AG04449 (cell line): ENCODE measurements at regions not wholly inside any gene's neighbourhood (a gene's known extent, or its start where the extent isn't known, plus 50 kb on each side); places are given as distances from the start of the nearest gene placed in this dataset.

Source experiments
- CTCF ChIA-PET: fragments of 350-600 bp; formaldehyde crosslinking; extraction: SDS; loops from one replicate; lab custom pipeline; 2021; ENCODE audit warnings: antibody characterized with exemption; lab: Yijun Ruan, JAX
- POLR2A ChIA-PET: fragments of 400-600, 350-600 bp; formaldehyde crosslinking; extraction: SDS; loops from one replicate; lab custom pipeline; 2020; ENCODE audit warnings: antibody characterized with exemption, inconsistent platforms; lab: Yijun Ruan, JAX
- DNase-seq: peaks from one replicate; pipeline ENCODE4 v3.0.0-alpha.2; 2010; ENCODE audit warnings: low read depth, low spot score
- H3K4me3 ChIP-seq: 2 replicates; pipeline ENCODE4 v1.5.1; 2011; ENCODE audit warnings: low read depth, mild to moderate bottlenecking, control low read depth, low read length
- TF ChIP-seq, protein P1 (sequence below): IDR thresholded peaks from one replicate; pipeline ENCODE4 v1.5.1; 2011; ENCODE audit warnings: mild to moderate bottlenecking, moderate library complexity, low read length, control low read depth, inconsistent platforms; ENCODE audit not compliant: insufficient read depth; ENCODE audit errors: missing control alignments

DNA sequence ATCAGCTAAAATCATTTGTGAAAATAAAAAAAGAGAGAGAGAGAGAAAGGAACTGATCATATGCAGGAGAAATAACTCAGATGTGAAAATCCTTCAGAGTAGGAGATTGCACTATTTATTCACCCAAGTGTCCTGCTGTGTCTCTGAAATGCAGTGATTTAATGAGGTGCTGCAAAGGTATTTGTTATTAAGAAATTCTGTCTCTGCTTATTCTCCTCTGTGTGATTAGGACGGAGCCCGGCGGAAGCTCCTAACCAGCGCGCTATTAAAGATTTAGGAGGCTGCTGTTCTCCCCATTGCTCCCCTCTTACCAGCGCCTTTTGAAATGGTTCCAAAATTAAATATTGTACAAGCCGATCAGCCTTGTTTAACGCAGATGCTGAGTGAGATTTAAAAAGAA lies 528.3 kb downstream of the BUD13 start:
- ChIA-PET POLR2A (no interaction called here), CTCF (no interaction called here)
- H3K4me3 ChIP-seq, result no peak overlapping the region
- TF ChIP-seq, protein P1, sequence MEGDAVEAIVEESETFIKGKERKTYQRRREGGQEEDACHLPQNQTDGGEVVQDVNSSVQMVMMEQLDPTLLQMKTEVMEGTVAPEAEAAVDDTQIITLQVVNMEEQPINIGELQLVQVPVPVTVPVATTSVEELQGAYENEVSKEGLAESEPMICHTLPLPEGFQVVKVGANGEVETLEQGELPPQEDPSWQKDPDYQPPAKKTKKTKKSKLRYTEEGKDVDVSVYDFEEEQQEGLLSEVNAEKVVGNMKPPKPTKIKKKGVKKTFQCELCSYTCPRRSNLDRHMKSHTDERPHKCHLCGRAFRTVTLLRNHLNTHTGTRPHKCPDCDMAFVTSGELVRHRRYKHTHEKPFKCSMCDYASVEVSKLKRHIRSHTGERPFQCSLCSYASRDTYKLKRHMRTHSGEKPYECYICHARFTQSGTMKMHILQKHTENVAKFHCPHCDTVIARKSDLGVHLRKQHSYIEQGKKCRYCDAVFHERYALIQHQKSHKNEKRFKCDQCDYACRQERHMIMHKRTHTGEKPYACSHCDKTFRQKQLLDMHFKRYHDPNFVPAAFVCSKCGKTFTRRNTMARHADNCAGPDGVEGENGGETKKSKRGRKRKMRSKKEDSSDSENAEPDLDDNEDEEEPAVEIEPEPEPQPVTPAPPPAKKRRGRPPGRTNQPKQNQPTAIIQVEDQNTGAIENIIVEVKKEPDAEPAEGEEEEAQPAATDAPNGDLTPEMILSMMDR, result no peak
- no peak for DNase-seq

- CTCF ChIA-PET, result no interaction called here
- TF ChIP-seq, protein P1, result no peak
Observed at GRCh38 chr11:116243991-116244390, 528.8 kb downstream of the BUD13 start.

GRCh38 chr11:116242006-116242405 lies 530.8 kb downstream of the BUD13 start:
- H3K4me3 ChIP-seq, result no peak overlapping the region
- no peak for DNase-seq
- TF ChIP-seq, protein P1, result no peak
- ChIA-PET CTCF (no interaction called here), POLR2A (no interaction called here)

More at GRCh38 chr11:116243991-116244390, 528.8 kb downstream of the BUD13 start:
- POLR2A ChIA-PET, result no interaction called here
- no peak overlapping the region for H3K4me3 ChIP-seq
- DNase-seq, result no peak

- TF ChIP-seq, protein P1, result no peak
- no peak overlapping the region for H3K4me3 ChIP-seq
- ChIA-PET POLR2A (no interaction called here), CTCF (no interaction called here)
- no peak for DNase-seq
Observed at GRCh38 chr11:116240710-116241109, 532.1 kb downstream of the BUD13 start.

GRCh38 chr11:116239247-116239646 lies 533.5 kb downstream of the BUD13 start:
- ChIA-PET POLR2A (no interaction called here), CTCF (no interaction called here)
- no peak for DNase-seq
- H3K4me3 ChIP-seq, result no peak overlapping the region
- TF ChIP-seq, protein P1, result no peak

- H3K4me3 ChIP-seq, result no peak overlapping the region
- DNase-seq, result no peak
- TF ChIP-seq, protein P1, result no peak
- CTCF ChIA-PET, result no interaction called here
- POLR2A ChIA-PET, result no interaction called here
Observed at GRCh38 chr11:116234989-116235568, 537.7 kb downstream of the BUD13 start.
